ENCODE measurements at regions not wholly inside any gene's neighbourhood (a gene's known extent, or its start where the extent isn't known, plus 50 kb on each side); places are given as distances from the start of the nearest gene placed in this dataset.

- TF ChIP-seq POLR2AphosphoS5 (IDR thresholded peaks at IDR 0.05; ENCODE audit: low read depth, low read length) (no peak), TAF1 (IDR thresholded peaks at IDR 0.05; ENCODE audit: borderline replicate concordance, insufficient read depth, low read length) (no peak), REST (IDR thresholded peaks at IDR 0.05; ENCODE audit: insufficient read depth in 1 of 2, low read depth in 2 of 2, low read length in 2 of 2) (no peak), SIN3A (IDR thresholded peaks at IDR 0.05; ENCODE audit: borderline replicate concordance, insufficient read depth, low read length) (no peak), FOXP2 (optimal IDR thresholded peaks at IDR 0.05; ENCODE audit: borderline replicate concordance, extremely low read depth, extremely low read length, insufficient read depth) (no peak)
Observed at GRCh38 chr6:67642582-67642981, 992.5 kb upstream of the ADGRB3 start.
